NCI-H2196 (cell line): ENCODE measurements at regions not wholly inside any gene's neighbourhood (a gene's known extent, or its start where the extent isn't known, plus 50 kb on each side); places are given as distances from the start of the nearest gene placed in this dataset.
"Not testable (repeated sequence)": the region's sequence is repeated elsewhere in the genome, so short reads cannot be mapped to it uniquely, and the experiment has no call there.

Source experiments
- DNase-seq: peaks from one replicate; lab custom pipeline; 2025; ENCODE audit not compliant: unreplicated experiment; lab: John Stamatoyannopoulos, UW

DNA sequence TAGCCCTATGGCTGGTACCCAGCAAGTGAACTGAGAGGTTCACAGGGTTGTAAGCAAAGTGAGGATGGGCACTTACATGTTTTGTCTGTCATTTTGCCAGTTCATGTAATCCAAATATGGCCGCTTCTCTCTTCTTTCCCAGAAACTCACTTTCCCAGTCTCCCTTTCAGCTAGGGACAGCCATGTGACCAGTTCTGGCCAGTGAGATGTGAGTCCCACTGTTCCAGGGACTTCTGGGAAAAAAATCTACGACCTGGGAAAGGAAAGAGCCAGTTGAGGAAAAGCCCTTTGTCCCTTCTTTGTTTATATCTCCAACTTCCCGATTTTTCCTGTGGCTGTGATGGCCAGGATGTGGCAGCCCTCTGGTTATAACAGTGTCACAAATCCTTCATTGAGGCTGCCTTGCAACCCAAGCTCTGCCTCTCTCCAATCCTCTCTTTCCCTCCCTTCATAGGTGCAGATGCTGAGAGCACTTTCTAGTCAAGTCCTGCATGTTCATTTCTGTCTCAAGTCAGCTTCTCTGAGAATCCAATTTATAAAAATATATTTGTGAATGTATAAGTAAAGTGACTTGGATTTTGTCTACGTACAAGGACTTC lies 148.6 kb upstream of the ZFP64 start:
- peak; percentile 4 for DNase-seq

DNA sequence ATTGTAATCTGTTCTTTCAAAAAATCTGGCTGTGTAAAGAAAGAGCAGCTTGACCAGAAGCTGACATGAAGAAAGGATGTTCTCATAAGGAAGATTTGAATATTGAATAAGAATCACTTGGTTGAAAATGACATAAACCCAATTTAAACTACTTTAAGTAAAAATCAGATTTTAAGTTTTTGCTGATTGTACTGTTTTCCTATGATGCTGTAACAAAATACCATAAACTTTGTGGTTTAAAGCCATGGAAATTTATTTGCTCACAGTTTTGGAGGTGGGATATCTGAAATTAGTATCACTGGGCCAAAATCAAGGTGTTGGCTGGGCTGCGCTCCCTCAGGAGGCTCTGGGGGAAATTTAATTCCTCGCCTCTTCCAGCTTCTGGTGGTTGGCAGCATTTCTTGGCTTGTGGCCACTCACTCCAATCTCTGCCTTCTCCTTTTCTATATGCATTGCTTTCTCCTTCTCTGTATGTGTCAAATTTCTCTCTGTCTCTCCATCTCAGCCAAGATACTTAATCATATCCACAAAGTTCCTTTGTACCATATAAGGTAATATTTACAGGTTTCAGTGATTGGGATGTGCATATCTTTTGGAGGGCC lies 141.2 kb upstream of the ZFP64 start:
- DNase-seq = no peak

DNA sequence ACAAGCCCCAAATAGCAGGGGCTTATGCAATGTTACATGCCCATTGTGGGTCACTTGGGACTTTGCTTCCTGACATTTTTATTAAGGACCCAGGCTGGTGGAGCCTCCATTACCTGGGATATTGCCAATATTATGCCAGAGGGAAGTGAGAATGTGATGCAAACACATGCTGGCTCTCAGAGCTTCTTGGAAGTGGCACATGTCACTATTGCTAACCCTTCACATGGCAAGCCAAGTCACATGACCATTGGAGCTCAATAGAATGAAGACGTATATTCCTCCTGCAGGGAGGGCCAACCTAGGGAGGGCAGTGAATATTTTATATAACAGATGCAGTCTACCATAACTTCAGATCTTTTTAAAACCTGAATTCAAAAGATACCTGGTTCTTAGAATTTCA lies 140.7 kb upstream of the ZFP64 start:
- no peak for DNase-seq

DNA sequence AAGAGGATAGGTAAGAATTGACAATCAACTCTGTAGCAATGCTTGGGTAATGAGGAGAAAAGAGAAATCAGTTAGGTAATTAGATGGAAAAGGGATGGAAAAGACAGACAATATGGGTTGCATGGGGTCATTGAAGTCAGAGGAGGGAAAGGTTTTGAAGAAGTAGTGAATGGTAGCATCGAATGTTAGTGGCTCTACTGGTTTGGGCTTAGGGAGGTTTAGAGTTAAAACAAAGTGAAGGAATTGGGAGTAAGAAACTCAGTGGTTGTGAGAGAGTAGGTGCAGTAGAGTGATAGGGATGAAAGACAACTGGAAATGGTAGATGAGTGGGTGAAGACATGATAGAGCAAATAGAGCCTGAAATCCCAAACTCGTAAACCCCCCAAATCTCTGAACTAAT lies 140.1 kb upstream of the ZFP64 start:
- DNase-seq = no peak

DNA sequence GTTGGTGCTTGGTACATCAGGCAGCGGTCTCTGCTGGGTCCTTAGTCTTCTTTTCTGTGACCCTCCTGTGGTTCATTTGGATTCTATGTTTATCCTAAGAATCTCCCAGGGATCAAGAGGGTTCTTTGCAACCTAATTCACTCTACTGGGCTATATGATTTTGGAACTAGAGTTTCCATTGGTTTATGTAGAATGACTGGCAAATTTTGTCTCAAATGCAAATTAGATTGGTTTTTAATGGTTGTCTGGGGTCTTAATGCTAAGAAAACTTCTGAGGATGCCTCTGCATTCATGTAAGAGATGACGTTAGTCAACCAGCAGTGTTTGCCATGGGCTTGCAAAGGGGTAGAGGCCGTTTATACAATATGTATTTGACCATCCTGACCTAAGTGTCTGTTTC lies 129.8 kb upstream of the ZFP64 start:
- no peak for DNase-seq

DNA sequence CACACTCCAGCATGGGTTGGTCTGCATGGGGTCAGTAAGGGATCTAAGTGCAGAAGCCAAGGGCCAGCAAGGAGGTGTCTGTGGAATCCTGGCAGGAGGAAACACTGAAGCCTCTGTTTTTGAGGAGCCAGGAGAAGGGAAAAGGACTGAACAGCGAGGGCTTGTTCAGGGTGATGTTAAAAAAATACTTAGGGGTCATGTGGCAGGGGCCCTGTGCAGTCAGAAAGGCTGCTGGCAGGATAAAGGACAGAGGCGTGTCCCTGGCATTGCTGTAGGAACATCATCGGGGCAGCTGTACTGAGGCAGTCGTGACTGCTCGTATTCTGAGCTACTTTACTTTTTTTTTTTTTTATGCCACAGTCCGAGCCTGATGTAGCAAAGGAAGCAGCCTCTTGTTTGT lies 127.1 kb upstream of the ZFP64 start:
- DNase-seq = no peak

DNA sequence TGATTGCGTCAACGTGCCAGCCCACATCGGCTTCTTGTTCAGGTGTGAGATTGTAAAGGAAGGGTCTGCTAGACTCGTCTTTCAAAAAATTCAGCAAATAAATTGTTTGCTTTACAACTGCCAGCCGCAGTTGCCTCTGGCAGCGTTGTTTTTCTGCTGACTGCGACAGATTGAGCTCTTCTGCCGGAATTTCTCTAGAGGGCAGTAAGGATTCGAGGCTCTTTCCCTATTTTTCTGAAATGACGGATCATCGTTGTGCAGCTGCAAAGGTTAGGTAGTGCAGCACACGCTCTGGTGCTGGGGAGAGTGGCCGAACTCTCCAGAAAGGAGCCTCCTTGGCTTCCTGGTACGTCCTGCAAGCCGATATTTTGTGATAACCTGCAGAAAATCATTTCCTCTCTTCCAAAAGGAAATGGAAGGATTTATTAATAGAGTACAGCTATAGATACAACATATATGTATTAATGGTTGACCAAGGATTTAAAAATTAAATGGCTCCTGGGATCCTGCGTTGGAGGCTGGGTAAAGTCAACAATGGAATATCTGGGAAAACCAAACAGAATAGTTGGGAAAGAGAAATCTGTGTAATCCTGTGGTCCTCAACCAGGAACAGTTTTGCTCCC lies 121.9 kb upstream of the ZFP64 start:
- DNase-seq = peak; percentile 16

DNA sequence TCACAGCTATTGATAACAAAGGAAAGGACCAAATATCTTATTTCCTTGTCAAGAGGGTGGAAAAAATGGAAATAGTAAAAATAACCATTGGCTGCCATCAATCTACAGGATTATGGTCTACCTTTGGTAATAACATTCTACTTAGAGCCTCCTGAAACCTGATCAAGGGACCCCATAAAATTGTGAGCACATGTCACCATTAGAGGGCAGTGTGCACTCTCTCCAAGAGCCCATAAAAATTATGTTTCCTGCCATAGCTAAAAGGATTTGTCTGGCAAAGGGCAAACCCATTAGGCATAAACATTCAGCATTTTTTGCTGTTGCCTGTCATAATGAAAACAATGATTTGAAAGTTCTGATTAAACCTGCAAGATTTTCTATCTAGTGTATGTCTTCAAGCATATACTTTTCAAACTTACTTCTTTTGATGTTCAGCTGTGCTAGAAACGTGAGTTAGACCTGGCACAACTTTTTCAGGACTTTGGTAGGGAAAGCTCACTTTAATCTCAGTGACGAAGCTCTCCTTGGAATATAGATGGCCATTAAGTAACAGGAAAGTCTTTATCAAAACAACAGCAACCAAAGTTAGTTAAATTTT lies 120.7 kb upstream of the ZFP64 start:
- peak; percentile 74 for DNase-seq

DNA sequence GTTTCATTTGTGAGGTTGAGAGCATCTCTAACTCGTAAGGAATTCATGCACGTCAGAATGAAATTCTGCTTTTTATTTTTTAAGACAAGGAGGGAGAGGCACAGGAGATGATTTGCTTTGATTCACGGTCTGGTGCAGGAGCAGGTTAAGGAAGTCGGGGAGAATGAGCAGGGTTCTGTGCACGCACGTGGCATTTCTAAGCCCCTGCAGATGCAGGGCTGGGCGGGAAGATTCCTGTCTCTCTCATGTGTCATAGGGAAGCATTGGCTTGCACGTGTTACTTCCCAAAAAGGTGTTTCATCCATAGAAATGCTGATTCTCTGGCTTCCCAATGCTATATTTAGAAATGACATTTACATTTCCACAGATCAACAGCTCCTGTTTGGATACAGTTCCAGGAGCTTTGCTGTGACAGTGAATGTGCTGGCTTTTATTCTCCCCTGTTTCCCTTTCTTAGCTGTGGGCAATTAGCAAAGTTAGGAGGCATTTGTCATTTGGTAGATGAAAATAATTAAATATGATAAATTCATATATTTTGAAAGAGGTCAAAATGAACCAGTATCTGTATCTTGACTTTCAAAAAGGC lies 119.7 kb upstream of the ZFP64 start:
- DNase-seq = no peak

DNA sequence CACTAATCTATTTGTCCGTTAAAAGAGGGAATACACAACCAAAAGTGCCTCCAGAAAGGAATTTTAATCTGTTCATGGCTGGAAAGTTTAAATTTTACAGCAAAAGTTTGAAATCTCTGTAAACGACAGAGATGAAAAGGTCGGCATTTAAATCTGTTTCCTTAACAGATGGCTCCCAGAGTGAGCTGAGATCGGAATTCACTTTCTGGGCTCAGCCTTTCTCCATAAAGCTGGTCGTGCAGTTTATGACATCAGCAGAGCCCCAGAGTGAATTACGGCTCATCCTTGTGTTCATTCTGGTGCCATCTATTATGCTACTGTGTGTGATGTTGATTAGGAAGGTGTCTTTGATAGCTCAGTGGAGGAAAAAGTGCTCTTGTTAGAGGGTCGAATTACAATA lies 117.6 kb upstream of the ZFP64 start:
- no peak for DNase-seq

DNA sequence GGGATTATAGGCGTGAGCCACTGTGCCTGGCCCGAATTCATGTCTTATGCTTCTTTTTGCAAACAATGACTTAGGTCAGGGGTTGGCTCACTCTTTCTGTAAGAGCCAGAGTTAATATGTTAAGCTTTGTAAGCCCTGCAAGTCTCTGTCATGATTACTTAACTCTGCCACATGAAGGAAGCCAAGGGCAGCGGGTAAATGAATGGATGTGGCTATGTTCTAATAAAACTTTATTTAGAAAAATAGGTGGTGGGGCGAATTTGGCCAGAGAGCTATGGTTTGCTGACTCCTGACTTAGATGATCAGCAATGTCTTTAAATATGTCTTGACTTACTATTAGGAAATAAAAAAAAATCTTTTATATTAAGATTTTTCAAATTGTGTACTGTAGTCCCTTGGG lies 114.9 kb upstream of the ZFP64 start:
- DNase-seq = no peak

DNA sequence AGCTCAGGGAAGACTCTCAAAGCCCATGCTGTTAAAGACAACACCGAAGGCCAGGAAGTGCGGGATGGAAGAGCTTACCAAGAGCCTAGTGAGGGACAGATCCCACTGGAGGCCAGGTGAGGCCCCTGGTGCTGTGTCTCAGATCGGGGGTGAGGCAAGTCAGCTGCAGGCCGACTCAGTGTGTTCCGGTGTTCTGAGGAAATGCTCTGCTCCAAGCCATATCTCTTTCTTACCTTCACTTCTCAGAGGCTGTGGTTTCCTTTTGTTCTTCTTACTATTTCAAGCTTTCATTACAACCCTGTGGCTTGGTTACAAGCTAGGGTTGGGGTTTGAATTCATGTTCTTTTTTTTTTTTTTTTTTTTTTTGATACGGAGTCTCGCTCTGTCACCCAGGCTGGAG lies 114.3 kb upstream of the ZFP64 start:
- no peak for DNase-seq

DNA sequence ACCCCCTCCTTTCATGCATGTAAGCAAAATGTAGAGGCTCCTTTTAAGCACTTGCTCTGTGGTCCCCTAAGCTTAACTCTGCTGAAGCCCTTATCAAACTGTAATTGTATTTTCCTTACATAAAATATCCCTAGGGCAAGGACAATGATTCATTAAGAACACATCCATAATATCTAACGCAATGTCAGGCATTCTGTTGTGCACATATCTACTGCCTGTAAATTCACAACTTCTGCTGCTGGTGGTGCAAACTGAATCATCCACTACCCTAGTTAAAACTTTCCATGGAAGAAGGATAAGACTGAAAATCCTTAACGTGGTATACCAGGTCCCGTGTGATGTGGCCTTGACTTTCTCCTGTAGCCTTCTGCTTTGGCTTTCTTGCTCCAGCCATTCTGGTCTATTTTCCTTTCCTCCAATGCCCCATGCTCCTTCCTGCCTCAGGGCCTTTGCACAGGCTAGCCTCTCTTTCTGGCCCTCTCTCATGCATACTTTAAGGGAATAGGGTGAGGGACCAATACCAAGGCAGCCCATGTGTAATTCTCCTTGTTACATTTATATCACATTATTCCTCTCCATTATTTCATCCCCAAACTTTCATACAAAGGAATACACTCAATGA lies 113.6 kb upstream of the ZFP64 start:
- DNase-seq = no peak

DNA sequence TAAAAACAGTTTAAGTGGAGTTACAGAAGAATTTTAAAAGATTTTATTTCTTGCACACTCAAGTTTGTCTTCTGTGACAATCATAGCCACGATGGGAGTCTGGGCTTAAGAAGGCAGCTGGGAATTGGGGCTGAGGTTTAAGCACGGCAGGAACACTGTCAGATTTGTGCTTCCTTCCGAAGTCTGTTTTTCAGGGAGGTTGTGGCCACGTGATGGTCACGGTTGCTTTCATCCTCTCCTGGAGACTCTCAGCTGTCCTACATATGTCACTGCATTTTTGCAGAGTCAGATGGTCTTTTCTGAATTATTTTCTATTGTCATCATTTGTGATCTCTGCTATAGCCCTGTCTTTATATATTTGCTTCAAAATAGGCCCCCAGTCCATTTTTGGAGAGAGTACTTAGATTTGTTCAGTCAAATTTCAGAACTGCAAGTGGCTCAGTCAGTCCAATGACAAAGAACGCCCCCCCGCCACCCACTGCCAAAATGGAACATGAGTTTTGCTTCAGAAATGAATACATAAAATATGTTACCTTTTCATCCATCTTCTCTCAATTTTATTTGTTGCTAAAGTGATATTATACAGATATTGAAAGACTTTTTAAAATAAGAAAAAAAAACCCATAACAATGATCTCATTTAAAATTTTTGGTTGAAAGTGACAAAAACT lies 111.8 kb upstream of the ZFP64 start:
- no peak for DNase-seq

DNA sequence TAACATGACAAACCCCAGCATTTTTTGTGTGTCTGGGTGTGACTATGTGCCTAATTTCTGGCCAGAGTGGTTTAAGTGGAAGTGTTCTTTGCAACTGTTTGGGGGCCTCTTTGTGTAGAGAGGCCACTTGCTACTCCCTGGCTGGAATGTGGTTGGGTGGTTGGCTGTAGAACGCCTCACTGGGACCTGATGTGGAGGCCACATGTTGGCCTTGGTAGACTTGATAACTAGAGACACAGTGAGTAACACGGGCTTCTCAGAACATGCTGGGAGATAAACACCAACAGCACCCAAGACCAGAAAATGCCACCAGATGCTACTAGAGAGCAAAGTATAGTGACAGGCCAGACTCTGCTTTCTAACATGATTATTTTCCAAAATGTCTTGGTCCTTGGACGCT lies 111.2 kb upstream of the ZFP64 start:
- DNase-seq = no peak

DNA sequence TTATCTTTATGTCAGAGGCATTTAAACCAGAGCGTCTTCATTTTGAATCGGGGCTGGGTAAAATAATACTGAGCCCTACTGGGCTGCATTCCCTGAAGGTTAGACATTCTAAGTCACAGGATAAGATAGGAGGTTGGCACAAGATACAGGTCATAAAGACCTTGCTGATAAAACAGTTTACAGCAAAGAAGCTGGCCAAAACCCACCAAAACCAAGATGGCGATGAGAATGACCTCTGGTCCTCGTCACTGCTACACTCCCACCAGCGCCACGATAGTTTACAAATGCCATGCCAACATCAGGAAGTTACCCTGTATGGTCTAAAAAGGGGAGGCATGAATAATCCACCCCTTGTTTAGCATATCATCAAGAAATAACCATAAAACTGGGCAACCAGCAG lies 110.5 kb upstream of the ZFP64 start:
- DNase-seq = not testable (repeated sequence)

DNA sequence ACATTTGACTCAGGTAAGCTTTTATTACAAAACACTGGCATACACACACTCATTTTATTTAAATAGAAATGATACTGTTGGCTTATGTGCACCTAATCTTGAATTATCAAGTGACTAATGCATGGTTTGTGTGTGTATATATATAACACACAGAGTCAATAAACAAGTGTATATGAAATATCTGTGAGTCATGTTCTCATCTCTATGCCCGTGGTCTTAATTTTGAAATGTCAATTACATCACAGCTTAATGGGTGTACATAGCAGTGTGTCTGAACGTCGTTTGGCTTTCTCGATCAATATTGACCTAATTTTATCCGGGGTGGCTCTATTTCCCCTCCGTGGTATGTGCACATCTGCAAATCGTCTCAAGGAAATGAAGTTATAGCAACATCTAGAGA lies 104.0 kb upstream of the ZFP64 start:
- DNase-seq = no peak

DNA sequence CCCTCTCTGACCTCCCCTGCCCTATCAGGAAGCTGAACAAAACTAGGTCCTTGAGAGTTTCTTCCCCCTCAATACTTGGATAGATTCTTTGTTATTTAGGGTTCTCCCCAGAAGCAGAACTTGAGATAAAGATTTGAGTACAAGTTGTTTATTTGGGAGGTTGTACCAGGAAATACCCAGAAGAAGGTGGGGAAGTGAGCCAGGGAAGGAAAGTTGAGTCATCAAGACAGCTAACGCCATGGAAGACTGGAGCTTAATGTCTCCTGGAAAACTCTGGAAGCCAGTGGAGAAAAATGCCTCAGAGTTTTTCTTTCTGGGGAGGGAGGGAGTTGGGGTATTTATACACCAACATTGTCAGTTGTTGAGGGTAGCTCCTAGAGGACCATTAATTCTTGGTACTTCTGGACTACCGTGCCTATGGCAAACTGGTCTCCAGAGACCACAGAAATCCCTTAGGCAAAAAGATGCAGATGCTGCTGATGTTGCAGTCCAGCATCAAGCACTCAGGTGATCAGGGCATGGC lies 102.6 kb upstream of the ZFP64 start:
- DNase-seq = no peak

DNA sequence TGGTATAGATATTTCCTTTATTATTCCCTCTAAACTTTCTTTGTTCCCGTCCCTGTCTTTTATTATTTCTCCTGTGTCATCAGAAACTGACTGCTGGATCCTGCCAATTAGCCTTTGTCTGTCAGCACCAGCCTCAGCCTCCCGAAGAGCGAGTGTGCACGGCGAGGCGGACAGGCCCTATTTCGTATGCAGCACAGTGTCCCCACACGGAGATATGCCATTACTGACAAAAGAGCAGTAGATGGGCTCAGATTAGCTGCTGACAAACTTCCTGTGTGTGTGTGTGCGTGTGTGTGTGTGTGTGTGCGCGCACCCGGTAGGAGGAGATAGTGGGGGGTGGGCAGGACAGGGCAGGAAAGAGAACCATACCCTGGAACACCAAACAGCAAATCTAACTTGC lies 99.5 kb upstream of the ZFP64 start:
- DNase-seq = no peak

DNA sequence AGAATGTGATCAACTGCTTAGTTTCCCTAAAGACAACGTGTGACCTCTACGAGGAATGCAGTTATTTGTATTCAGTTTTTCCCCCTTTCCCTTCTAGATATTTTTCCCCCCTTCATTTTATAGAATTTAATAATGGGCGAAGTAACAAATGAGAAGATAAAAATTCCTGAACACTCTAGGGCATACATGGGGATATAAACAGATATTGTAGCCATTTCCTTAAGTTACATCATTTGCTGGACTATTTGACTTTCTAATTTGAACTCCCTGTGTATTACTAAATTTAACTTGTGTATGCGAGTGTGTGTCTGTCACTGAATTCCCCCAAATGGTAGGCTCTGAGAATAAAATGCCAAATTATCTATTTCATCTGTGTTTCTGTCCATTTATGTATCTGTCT lies 99.0 kb upstream of the ZFP64 start:
- no peak for DNase-seq
